SH-SY5Y (cell line): ENCODE measurements at regions not wholly inside any gene's neighbourhood (a gene's known extent, or its start where the extent isn't known, plus 50 kb on each side); places are given as distances from the start of the nearest gene placed in this dataset.

ENCODE experiments used
- GATA2 ChIP-seq: IDR thresholded peaks from 2 replicates; pipeline ENCODE4 v1.6.1; 2011; ENCODE audit warnings: mild to moderate bottlenecking, low read depth, low read length
- GATA3 ChIP-seq: IDR thresholded peaks from 2 replicates; pipeline ENCODE4 v1.6.1; 2011; ENCODE audit warnings: low read depth, mild to moderate bottlenecking, low read length, moderate library complexity

GRCh38 chr20:40154514-40154913, 534.5 kb downstream of the MAFB start:
- TF ChIP-seq GATA2 (no peak), GATA3 (no peak)
